K562 (cell line): ENCODE measurements at regions not wholly inside any gene's neighbourhood (a gene's known extent, or its start where the extent isn't known, plus 50 kb on each side); places are given as distances from the start of the nearest gene placed in this dataset.

Source experiments
- ATAC-seq: fragments of 200-7000 bp; cut with Tn5 transposase; 3 replicates; pipeline ENCODE4 v1.9.1; 2020; ENCODE audit warnings: moderate library complexity
- BruUV-seq: library from RNA; stranded (reverse); fragments of 400-500 nt; replicated peaks from 2 replicates; lab custom pipeline; 2021; lab: Mats Ljungman, UMichigan
- CTCF ChIA-PET: fragments of 300-600 bp; formaldehyde crosslinking; extraction: SDS; loops from one replicate; lab custom pipeline; 2021; ENCODE audit warnings: low intra/inter-chr PET ratio; lab: Yijun Ruan, JAX
- POLR2A ChIA-PET: fragments of 300-600, 350-650 bp; sonication (Branson Sonifier 250); formaldehyde crosslinking; extraction: SDS; loops from one replicate; lab custom pipeline; 2021; ENCODE audit warnings: antibody characterized with exemption, inconsistent platforms; lab: Yijun Ruan, JAX
- DNase-seq, 4 experiments: peaks; one replicate each; pipeline versions ENCODE4 v3.0.0 to v3.0.0-alpha.2; 2011 to 2018; ENCODE audit warnings: low spot score in 3 of 4, mixed read lengths in 3 of 4; ENCODE audit errors: extremely low read depth in 1 of 4
- FAIRE-seq: peaks from 2 replicates; lab custom pipeline; 2011; peaks lifted over from hg19 to GRCh38; lab: Jason Lieb, UNC
- H2AFZ ChIP-seq: 2 replicates; pipeline ENCODE4 v1.6.0; 2011; ENCODE audit warnings: low read depth, low read length, control low read depth, inconsistent platforms
- H3K27ac ChIP-seq: fragments of 200-600 bp; 3 replicates; pipeline ENCODE4 v1.8.0; 2011; ENCODE audit warnings: low read depth, mild to moderate bottlenecking, control low read depth, inconsistent platforms, low read length, moderate library complexity, mixed read lengths; ENCODE audit errors: extremely low read depth
- H3K27me3 ChIP-seq, 2 experiments: fragments of 300-600 bp in 1 of 2; 2 replicates in 1 of 2; 3 replicates in 1 of 2; pipeline versions ENCODE4 v1.6.0 to v1.8.0; 2011; ENCODE audit warnings: inconsistent platforms in 2 of 2, low read length in 2 of 2, mild to moderate bottlenecking in 1 of 2, mixed read lengths in 1 of 2, moderate library complexity in 1 of 2; ENCODE audit not compliant: control insufficient read depth in 2 of 2, insufficient read depth in 2 of 2
- H3K36me3 ChIP-seq: fragments of 300-600 bp; 3 replicates; pipeline ENCODE4 v1.8.0; 2011; ENCODE audit warnings: mild to moderate bottlenecking, low read length, inconsistent platforms; ENCODE audit not compliant: control insufficient read depth, insufficient read depth
- H3K4me1 ChIP-seq, 2 experiments: fragments of 200-600 bp in 1 of 2; replicated peaks in 1 of 2; 2 replicates in 1 of 2; 3 replicates in 1 of 2; pipeline versions ENCODE4 v1.5.1 to v1.8.0; 2011; ENCODE audit warnings: inconsistent platforms in 2 of 2, low read length in 2 of 2, mild to moderate bottlenecking in 1 of 2, mixed read lengths in 1 of 2, moderate library complexity in 1 of 2; ENCODE audit not compliant: control insufficient read depth in 2 of 2, insufficient read depth in 2 of 2
- H3K4me2 ChIP-seq: 2 replicates; pipeline ENCODE4 v1.6.1; 2011; ENCODE audit warnings: low read length, control low read depth, inconsistent platforms, mixed read lengths; ENCODE audit not compliant: insufficient read depth
- H3K4me3 ChIP-seq: fragments of 200-600 bp; sonication (generic), shearing (Covaris generic); 2 replicates; pipeline ENCODE4 v1.5.1; 2016; ENCODE audit warnings: control low read depth, inconsistent platforms
- H3K79me2 ChIP-seq: fragments of 200-600 bp; 3 replicates; pipeline ENCODE4 v1.8.0; 2011; ENCODE audit warnings: low read length, inconsistent platforms; ENCODE audit not compliant: control insufficient read depth, insufficient read depth
- H3K9ac ChIP-seq, 2 experiments: 2 replicates each; pipeline versions ENCODE4 v1.6.0 to v1.6.1; 2011; ENCODE audit warnings: low read depth in 2 of 2, low read length in 2 of 2, control low read depth in 1 of 2, inconsistent platforms in 1 of 2, mild to moderate bottlenecking in 1 of 2, mixed read lengths in 1 of 2; ENCODE audit not compliant: insufficient read depth in 1 of 2
- H3K9me1 ChIP-seq: one replicate; pipeline ENCODE4 v1.6.0; 2011; ENCODE audit warnings: inconsistent platforms, mild to moderate bottlenecking, low read length, moderate library complexity; ENCODE audit not compliant: control insufficient read depth, insufficient read depth
- H3K9me3 ChIP-seq: replicated peaks from 2 replicates; pipeline ENCODE4 v1.5.1; 2011; ENCODE audit warnings: low read depth, low read length, inconsistent platforms; ENCODE audit not compliant: control insufficient read depth, insufficient read depth
- H4K20me1 ChIP-seq: replicated peaks from 2 replicates; pipeline ENCODE4 v1.6.1; 2011; ENCODE audit warnings: low read length, inconsistent platforms, mixed read lengths; ENCODE audit not compliant: control insufficient read depth, insufficient read depth
- E2F3 ChIP-seq: fragments of 250-450 bp; sonication (Bioruptor Pico); IDR thresholded peaks from 2 replicates; pipeline ENCODE4 v1.4.0; 2020; ENCODE audit warnings: mild to moderate bottlenecking
- NONO ChIP-seq, 2 experiments: fragments of 200-400 bp in 1 of 2; fragments of 450-650 bp in 1 of 2; formaldehyde crosslinking in 1 of 2; IDR thresholded peaks; 2 replicates each; pipeline ENCODE4 v1.6.1; 2017; ENCODE audit warnings: low read depth in 2 of 2, mild to moderate bottlenecking in 2 of 2, moderate library complexity in 2 of 2, low read length in 1 of 2
- NUFIP1 ChIP-seq: fragments of 450-650 bp; IDR thresholded peaks from 2 replicates; pipeline ENCODE4 v1.6.1; 2018; ENCODE audit not compliant: partially characterized antibody
- RAD51 ChIP-seq: fragments of 450-650 bp; IDR thresholded peaks from 2 replicates; pipeline ENCODE4 v1.7.1; 2016; ENCODE audit warnings: low read depth, mild to moderate bottlenecking, borderline replicate concordance
- RFX1 ChIP-seq: fragments of 450-650 bp; IDR thresholded peaks from 2 replicates; pipeline ENCODE4 v1.6.1; 2016; ENCODE audit warnings: mild to moderate bottlenecking, moderate library complexity
- RUNX1 ChIP-seq: sonication (generic); IDR thresholded peaks from 2 replicates; pipeline ENCODE4 v1.6.1; 2016; ENCODE audit warnings: antibody characterized with exemption, low read depth
- TARDBP ChIP-seq: fragments of 450-650 bp; IDR thresholded peaks from 2 replicates; pipeline ENCODE4 v1.6.1; 2016
- ZNF140 ChIP-seq: fragments of 250-450 bp; sonication (Bioruptor Pico); IDR thresholded peaks from 2 replicates; pipeline ENCODE4 v1.8.0; 2021; ENCODE audit warnings: moderate library complexity, mild to moderate bottlenecking, inconsistent platforms
- ZNF197 ChIP-seq: fragments of 200-800 bp; sonication (Bioruptor generic); IDR thresholded peaks from 2 replicates; pipeline ENCODE4 v1.6.1; 2016; ENCODE audit warnings: low read depth, missing genetic modification characterization, missing compliant biosample characterization
- ZNF436 ChIP-seq: fragments of 250-450, 450-650 bp; sonication (Bioruptor Pico); formaldehyde crosslinking; IDR thresholded peaks from 2 replicates; pipeline ENCODE4 v1.7.0; 2020; ENCODE audit warnings: mild to moderate bottlenecking
- ZNF584 ChIP-seq: fragments of 200-800 bp; sonication (Bioruptor generic); IDR thresholded peaks from 2 replicates; pipeline ENCODE4 v1.6.1; 2016; ENCODE audit warnings: low read depth, mild to moderate bottlenecking, missing genetic modification characterization, missing compliant biosample characterization
- WGBS: fragments of 100-300 bp; shearing (Covaris generic); methylation state at CpG from one replicate; pipeline ENCODE4 v1.1.6; 2016; ENCODE audit warnings: low coverage, mixed read lengths; ENCODE audit not compliant: insufficient coverage; ENCODE audit errors: missing lambda C conversion rate; 5-methylcytosine and 5-hydroxymethylcytosine counted together
- in situ Hi-C: fragments of 300-500 bp; cut with MboI; formaldehyde crosslinking; loops from 4 replicates; pipeline ENCODE4 v1.15.0; 2018; ENCODE audit warnings: inconsistent platforms, mixed read lengths
- intact Hi-C: fragments of 100-400 bp; cut with micrococcal nuclease; formaldehyde crosslinking; loops from 2 replicates; pipeline ENCODE4 v1.14.2; 2022
- TF ChIP-seq, protein P1 (sequence below): fragments of 250-450 bp; sonication (Bioruptor Pico); IDR thresholded peaks from 2 replicates; pipeline ENCODE4 v1.8.0; 2022; ENCODE audit warnings: moderate library complexity, mild to moderate bottlenecking, inconsistent platforms
- TF ChIP-seq, protein P2 (sequence below), 2 experiments: fragments of 200-800 bp in 1 of 2; sonication (Bioruptor generic) in 1 of 2; sonication (generic) in 1 of 2; formaldehyde crosslinking in 1 of 2; IDR thresholded peaks in 1 of 2; conservative IDR thresholded peaks in 1 of 2; 2 replicates each; pipeline versions ENCODE4 v1.5.0 to v1.6.1; 2016 to 2020; ENCODE audit warnings: missing compliant biosample characterization in 1 of 2, missing genetic modification characterization in 1 of 2, missing genetic modification reagents in 1 of 2
- TF ChIP-seq, protein P3 (sequence below): fragments of 450-650 bp; IDR thresholded peaks from 2 replicates; pipeline ENCODE4 v1.6.1; 2016; ENCODE audit warnings: low read depth, mild to moderate bottlenecking, moderate library complexity

DNA sequence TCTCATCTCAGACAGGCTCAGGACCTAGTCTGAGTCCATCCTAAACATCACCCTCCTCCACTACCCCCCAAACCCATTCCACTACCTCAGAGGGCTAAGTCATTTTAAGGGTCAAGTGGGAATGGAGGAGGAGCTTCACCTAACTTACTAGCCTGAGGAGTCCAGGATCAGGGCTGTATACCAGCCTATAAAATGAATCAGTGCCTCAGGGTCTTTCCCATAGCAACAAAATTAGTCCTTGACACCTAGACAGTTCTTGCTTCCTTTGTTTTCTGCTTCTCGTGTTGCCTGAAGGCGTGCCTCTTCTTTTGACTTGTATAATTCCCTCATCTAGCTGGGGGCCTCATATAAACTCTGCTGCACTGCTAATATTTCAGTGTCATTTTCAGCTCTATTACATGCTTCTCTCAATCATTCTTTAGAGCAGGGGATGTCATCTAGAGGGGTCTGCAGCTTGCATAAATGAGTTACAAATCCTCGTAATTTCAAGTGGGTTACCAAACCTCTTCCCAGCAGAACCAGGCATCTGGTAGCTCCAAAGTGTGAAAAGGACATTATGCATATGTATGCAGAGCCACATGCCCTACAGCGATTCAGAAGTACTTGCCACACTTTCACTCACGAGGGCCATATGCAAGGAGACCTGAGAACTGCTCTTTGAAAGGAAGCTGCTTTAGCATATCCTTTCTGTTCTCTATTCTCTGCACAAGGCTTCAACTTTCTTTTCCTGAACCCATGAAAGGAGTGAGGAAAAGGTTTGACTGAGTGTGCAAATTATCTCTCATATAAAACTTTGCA lies 311.7 kb upstream of the SEMA6D start:
- FAIRE-seq (no peak), DNase-seq (no peak), ATAC-seq (no peak)
- H3K36me3 ChIP-seq: no peaks in the 10 kb centered on the region
- ChIA-PET CTCF (no interaction called here), POLR2A (no interaction called here)
- intact Hi-C loops: no loop called here
- no peak overlapping the region for H2AFZ ChIP-seq
- no peaks in the 10 kb centered on the region for H3K9me1 ChIP-seq
- H3K4me1 ChIP-seq: no peaks in the 10 kb centered on the region
- no peak overlapping the region for H3K9ac ChIP-seq
- TF ChIP-seq NONO (IDR thresholded peaks at IDR 0.05; ENCODE audit: low read depth in 2 of 2, low read length in 1 of 2) (no peak), ZNF584 (CRISPR knock-in tag) (no peak), ZNF197 (CRISPR knock-in tag) (no peak), NUFIP1 (no peak), E2F3 (CRISPR knock-in tag) (no peak), ZNF140 (no peak), ZNF436 (CRISPR knock-in tag) (no peak), RUNX1 (no peak), TARDBP (no peak), RFX1 (no peak), RAD51 (no peak)
- TF ChIP-seq, protein P1, sequence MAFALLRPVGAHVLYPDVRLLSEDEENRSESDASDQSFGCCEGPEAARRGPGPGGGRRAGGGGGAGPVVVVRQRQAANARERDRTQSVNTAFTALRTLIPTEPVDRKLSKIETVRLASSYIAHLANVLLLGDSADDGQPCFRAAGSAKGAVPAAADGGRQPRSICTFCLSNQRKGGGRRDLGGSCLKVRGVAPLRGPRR (CRISPR knock-in tag): no peak
- TF ChIP-seq, protein P2, sequence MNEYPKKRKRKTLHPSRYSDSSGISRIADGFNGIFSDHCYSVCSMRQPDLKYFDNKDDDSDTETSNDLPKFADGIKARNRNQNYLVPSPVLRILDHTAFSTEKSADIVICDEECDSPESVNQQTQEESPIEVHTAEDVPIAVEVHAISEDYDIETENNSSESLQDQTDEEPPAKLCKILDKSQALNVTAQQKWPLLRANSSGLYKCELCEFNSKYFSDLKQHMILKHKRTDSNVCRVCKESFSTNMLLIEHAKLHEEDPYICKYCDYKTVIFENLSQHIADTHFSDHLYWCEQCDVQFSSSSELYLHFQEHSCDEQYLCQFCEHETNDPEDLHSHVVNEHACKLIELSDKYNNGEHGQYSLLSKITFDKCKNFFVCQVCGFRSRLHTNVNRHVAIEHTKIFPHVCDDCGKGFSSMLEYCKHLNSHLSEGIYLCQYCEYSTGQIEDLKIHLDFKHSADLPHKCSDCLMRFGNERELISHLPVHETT (CRISPR knock-in tag; conservative IDR thresholded peaks at IDR 0.05 in 1 of 2, IDR thresholded peaks at IDR 0.05 in 1 of 2): no peak
- TF ChIP-seq, protein P3, sequence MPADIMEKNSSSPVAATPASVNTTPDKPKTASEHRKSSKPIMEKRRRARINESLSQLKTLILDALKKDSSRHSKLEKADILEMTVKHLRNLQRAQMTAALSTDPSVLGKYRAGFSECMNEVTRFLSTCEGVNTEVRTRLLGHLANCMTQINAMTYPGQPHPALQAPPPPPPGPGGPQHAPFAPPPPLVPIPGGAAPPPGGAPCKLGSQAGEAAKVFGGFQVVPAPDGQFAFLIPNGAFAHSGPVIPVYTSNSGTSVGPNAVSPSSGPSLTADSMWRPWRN: no peak
- no peaks in the 10 kb centered on the region for H3K79me2 ChIP-seq
- H4K20me1 ChIP-seq: no peaks in the 10 kb centered on the region
- no peaks in the 10 kb centered on the region for H3K27me3 ChIP-seq
- 0% methylated on average over 5 of the region's 5 CpGs for WGBS
- no peak overlapping the region for H3K4me2 ChIP-seq
- in situ Hi-C loops: no loop called here
- H3K9me3 ChIP-seq: no peaks in the 10 kb centered on the region
- no TSS peak for BruUV-seq
- H3K27ac ChIP-seq: no peak overlapping the region
- H3K4me3 ChIP-seq: no peak overlapping the region
